Cardiac septum (tissue), 1 donor: ENCODE measurements at regions not wholly inside any gene's neighbourhood (a gene's known extent, or its start where the extent isn't known, plus 50 kb on each side); places are given as distances from the start of the nearest gene placed in this dataset.

Experiments
- DNase-seq: peaks from one replicate; pipeline ENCODE4 v3.0.0-alpha.2; 2020; ENCODE audit warnings: low spot score
- intact Hi-C: fragments of 100-400 bp; cut with DNase I; formaldehyde crosslinking; loops from one replicate; pipeline ENCODE4 v1.14.0; 2022
- donor health status: DM: no; HTN: no; CAD: no.

- intact Hi-C loops = no loop called here
- DNase-seq = no peak
Observed at GRCh38 chr4:89463341-89463740, 155.7 kb upstream of the GPRIN3 start.

GRCh38 chr4:89447543-89447942 lies 139.9 kb upstream of the GPRIN3 start:
- DNase-seq = no peak
- intact Hi-C loops = no loop called here

GRCh38 chr4:89446193-89446592 lies 138.6 kb upstream of the GPRIN3 start:
- intact Hi-C loops = no loop called here
- no peak for DNase-seq

GRCh38 chr4:89439533-89439932 lies 131.9 kb upstream of the GPRIN3 start:
- intact Hi-C loops = loop anchor here (10.0 kb wide), 1 partner anchor 135 kb away; the partner anchor contains the start of gene GPRIN3
- no peak for DNase-seq

- DNase-seq = no peak
- intact Hi-C loops = loop anchor here (10.0 kb wide), 1 partner anchor 133 kb away; the partner anchor contains the start of gene GPRIN3
Observed at GRCh38 chr4:89438102-89438831, 130.7 kb upstream of the GPRIN3 start.

- DNase-seq = no peak
- intact Hi-C loops = loop anchor here (5.0 to 10.0 kb wide), 2 partner anchors 130 to 272 kb away; partner anchors contain the start of gene GPRIN3
Observed at GRCh38 chr4:89434364-89434988, 126.9 kb upstream of the GPRIN3 start.

- DNase-seq = no peak
Observed at GRCh38 chr4:89427782-89428181, 120.2 kb upstream of the GPRIN3 start.

GRCh38 chr4:89425023-89425422 lies 117.4 kb upstream of the GPRIN3 start:
- intact Hi-C loops = no loop called here
- DNase-seq = no peak

More at GRCh38 chr4:89427782-89428181, 120.2 kb upstream of the GPRIN3 start:
- intact Hi-C loops = no loop called here

GRCh38 chr4:89422441-89422990 lies 114.9 kb upstream of the GPRIN3 start:
- intact Hi-C loops = no loop called here
- no peak for DNase-seq

GRCh38 chr4:89420507-89420906 lies 112.9 kb upstream of the GPRIN3 start:
- no peak for DNase-seq
- intact Hi-C loops = no loop called here

GRCh38 chr4:89419111-89419695 lies 111.6 kb upstream of the GPRIN3 start:
- intact Hi-C loops = no loop called here
- DNase-seq = no peak

- no peak for DNase-seq
- intact Hi-C loops = no loop called here
Observed at GRCh38 chr4:89416960-89417359, 109.4 kb upstream of the GPRIN3 start.

- intact Hi-C loops = no loop called here
- no peak for DNase-seq
Observed at GRCh38 chr4:89413518-89413917, 105.9 kb upstream of the GPRIN3 start.

- intact Hi-C loops = no loop called here
- DNase-seq = no peak
Observed at GRCh38 chr4:89411539-89412309, 104.1 kb upstream of the GPRIN3 start.

GRCh38 chr4:89410687-89411086 lies 103.1 kb upstream of the GPRIN3 start:
- intact Hi-C loops = no loop called here

GRCh38 chr4:89404530-89404929 lies 96.9 kb upstream of the GPRIN3 start:
- intact Hi-C loops = no loop called here

More at GRCh38 chr4:89410687-89411086, 103.1 kb upstream of the GPRIN3 start:
- DNase-seq = no peak

GRCh38 chr4:89403826-89404225 lies 96.2 kb upstream of the GPRIN3 start:
- intact Hi-C loops = no loop called here
- DNase-seq = no peak

More at GRCh38 chr4:89404530-89404929, 96.9 kb upstream of the GPRIN3 start:
- DNase-seq = no peak

- intact Hi-C loops = no loop called here
- no peak for DNase-seq
Observed at GRCh38 chr4:89400287-89401035, 92.9 kb upstream of the GPRIN3 start.

GRCh38 chr4:89398644-89399043 lies 91.0 kb upstream of the GPRIN3 start:
- DNase-seq = no peak
- intact Hi-C loops = no loop called here
